ENCODE measurements at regions not wholly inside any gene's neighbourhood (a gene's known extent, or its start where the extent isn't known, plus 50 kb on each side); places are given as distances from the start of the nearest gene placed in this dataset.

DNA sequence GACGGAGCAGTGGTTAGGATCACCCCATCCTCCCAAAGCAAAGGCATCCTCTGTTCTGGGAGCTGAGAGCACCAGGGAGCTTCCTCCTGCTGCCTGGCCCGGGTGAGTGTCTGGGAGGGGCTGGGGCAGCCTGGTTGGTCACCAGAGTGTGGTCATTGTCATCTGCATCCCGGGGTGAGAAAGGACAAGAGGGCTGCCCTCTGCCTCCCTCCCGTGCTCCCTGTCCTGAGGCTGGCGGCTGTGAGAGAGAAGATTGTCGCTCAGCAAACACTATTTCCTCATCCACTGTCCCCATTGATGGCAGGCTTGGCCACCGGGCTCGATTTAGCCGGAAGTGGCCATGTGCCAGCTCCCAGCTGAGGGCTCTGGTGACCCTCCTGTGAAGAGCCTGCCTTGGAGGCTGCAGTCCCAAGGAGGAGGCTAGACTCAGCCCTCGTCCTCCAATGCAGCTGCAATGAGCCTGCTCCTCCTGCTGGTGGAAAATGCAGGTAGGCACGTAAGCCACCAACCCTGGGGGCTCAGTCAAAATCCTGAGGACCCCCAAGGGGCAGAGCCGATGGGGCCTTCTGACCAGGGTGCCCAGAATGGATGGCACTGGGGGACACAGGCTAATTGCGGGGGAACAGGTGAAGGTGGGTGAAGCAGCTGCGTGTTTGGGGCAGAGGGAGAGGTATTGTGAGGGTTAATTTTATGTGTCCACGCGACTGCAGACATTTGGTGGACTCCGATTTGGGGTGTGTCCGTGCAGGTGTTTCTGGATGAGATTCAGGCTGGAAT is 155.7 kb downstream of the KIF26A start:
- Histone ChIP-seq H3K36me3 (ENCODE audit: control insufficient read depth, insufficient read depth, low read length) (no peaks in the 10 kb centered on the region), H3K9me3 (ENCODE audit: control insufficient read depth, insufficient read depth, low read length) (no peaks in the 10 kb centered on the region), H3K27me3 (ENCODE audit: control insufficient read depth, insufficient read depth, low read length) (no peaks in the 10 kb centered on the region), H3K27ac (ENCODE audit: low read length) (no peak overlapping the region), H3K4me3 (ENCODE audit: low read length) (no peak overlapping the region), H3K4me1 (ENCODE audit: control insufficient read depth, insufficient read depth, low read length) (no peaks in the 10 kb centered on the region)
- ATAC-seq (no peak), DNase-seq (no peak)
- Mint-ChIP-seq H3K9me3 (no peaks in the 10 kb centered on the region), H3K4me1 (no peaks in the 10 kb centered on the region), H3K27ac (no peak overlapping the region), H3K36me3 (no peaks in the 10 kb centered on the region), H3K27me3 (ENCODE audit: low read depth in 2 of 2) (no peaks in the 10 kb centered on the region), H3K4me3 (no peak overlapping the region)
- intact Hi-C loops (cut with micrococcal nuclease): no loop called here
- TF ChIP-seq, protein P1, sequence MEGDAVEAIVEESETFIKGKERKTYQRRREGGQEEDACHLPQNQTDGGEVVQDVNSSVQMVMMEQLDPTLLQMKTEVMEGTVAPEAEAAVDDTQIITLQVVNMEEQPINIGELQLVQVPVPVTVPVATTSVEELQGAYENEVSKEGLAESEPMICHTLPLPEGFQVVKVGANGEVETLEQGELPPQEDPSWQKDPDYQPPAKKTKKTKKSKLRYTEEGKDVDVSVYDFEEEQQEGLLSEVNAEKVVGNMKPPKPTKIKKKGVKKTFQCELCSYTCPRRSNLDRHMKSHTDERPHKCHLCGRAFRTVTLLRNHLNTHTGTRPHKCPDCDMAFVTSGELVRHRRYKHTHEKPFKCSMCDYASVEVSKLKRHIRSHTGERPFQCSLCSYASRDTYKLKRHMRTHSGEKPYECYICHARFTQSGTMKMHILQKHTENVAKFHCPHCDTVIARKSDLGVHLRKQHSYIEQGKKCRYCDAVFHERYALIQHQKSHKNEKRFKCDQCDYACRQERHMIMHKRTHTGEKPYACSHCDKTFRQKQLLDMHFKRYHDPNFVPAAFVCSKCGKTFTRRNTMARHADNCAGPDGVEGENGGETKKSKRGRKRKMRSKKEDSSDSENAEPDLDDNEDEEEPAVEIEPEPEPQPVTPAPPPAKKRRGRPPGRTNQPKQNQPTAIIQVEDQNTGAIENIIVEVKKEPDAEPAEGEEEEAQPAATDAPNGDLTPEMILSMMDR (IDR thresholded peaks at IDR 0.05): no peak
- 78% methylated on average over 18 of the region's 18 CpGs for WGBS (ENCODE audit: insufficient coverage)

DNA sequence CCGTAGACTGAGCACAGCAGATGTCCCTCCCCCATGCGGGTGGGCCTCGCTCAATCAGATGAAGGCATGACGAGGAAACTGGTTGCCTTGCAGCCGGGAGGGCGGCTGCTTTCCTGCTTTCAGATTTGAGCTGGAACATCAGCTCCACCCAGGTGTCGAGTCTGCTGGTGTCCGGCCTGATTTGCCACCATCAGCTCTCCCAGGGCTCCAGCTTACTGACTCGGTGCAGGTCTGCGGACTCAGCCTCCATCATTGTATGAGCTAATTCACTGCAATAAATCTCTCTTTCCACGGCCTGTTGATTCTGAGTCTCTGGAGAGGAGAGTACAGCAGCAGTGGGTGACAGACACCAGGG is 156.2 kb downstream of the KIF26A start:
- H3K4me3 ChIP-seq (ENCODE audit: low read length): no peak overlapping the region
- no peaks in the 10 kb centered on the region for H3K4me1 Mint-ChIP-seq
- no peaks in the 10 kb centered on the region for H3K27me3 Mint-ChIP-seq (ENCODE audit: low read depth in 2 of 2)
- no peak overlapping the region for H3K27ac Mint-ChIP-seq
- no peaks in the 10 kb centered on the region for H3K9me3 Mint-ChIP-seq
- WGBS (ENCODE audit: insufficient coverage): 79% methylated on average over 11 of the region's 11 CpGs
- DNase-seq (no peak), ATAC-seq (no peak)
- TF ChIP-seq, protein P1 (IDR thresholded peaks at IDR 0.05): no peak
- intact Hi-C loops (cut with micrococcal nuclease): no loop called here
- no peak overlapping the region for H3K27ac ChIP-seq (ENCODE audit: low read length)
- H3K4me1 ChIP-seq (ENCODE audit: control insufficient read depth, insufficient read depth, low read length): no peaks in the 10 kb centered on the region
- H3K4me3 Mint-ChIP-seq: no peak overlapping the region
- no peaks in the 10 kb centered on the region for H3K9me3 ChIP-seq (ENCODE audit: control insufficient read depth, insufficient read depth, low read length)
- no peaks in the 10 kb centered on the region for H3K27me3 ChIP-seq (ENCODE audit: control insufficient read depth, insufficient read depth, low read length)
- H3K36me3 ChIP-seq (ENCODE audit: control insufficient read depth, insufficient read depth, low read length): no peaks in the 10 kb centered on the region
- no peaks in the 10 kb centered on the region for H3K36me3 Mint-ChIP-seq

DNA sequence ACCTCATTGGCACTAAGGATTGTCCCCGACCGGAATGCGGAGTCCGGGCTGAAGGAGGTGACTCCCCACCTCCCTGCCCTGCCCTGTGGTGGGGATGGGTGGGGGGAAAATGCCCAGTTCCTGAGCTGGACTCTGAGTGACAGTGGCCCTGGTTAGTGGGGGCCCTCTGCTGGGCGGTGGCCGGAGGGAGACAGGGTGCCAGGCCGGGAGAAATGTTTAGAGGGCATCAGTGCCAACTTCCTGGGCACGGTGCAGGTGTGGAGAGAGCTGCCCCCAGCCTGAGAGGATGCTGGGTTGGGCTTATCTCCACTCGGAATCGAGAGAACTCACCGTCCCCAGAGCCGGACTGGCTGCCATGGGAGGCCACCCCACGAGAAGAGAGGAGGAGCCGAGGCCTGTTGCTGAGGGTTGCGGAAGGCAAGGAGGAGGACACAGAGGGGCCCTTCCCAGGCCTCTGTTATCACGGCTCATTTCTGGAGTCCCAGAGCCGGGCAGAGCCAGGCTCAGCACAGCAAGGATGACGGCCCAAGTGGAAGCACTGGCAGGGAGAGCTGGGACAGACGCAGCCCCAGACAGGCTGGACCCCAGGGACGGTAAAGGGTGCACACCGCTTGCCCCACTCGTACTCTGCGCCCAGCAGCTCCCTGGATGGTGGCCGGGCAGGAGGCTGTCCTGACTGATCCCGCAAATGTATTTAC is 156.7 kb downstream of the KIF26A start:
- Histone ChIP-seq H3K27ac (ENCODE audit: low read length) (no peak overlapping the region), H3K27me3 (ENCODE audit: control insufficient read depth, insufficient read depth, low read length) (no peaks in the 10 kb centered on the region), H3K4me1 (ENCODE audit: control insufficient read depth, insufficient read depth, low read length) (no peaks in the 10 kb centered on the region), H3K36me3 (ENCODE audit: control insufficient read depth, insufficient read depth, low read length) (no peaks in the 10 kb centered on the region), H3K9me3 (ENCODE audit: control insufficient read depth, insufficient read depth, low read length) (no peaks in the 10 kb centered on the region), H3K4me3 (ENCODE audit: low read length) (no peak overlapping the region)
- Mint-ChIP-seq H3K36me3 (no peaks in the 10 kb centered on the region), H3K27me3 (ENCODE audit: low read depth in 2 of 2) (no peaks in the 10 kb centered on the region), H3K27ac (no peak overlapping the region), H3K4me1 (no peaks in the 10 kb centered on the region), H3K9me3 (no peaks in the 10 kb centered on the region), H3K4me3 (no peak overlapping the region)
- intact Hi-C loops (cut with micrococcal nuclease): no loop called here
- TF ChIP-seq, protein P1 (IDR thresholded peaks at IDR 0.05): no peak
- WGBS (ENCODE audit: insufficient coverage): 83% methylated on average over 25 of the region's 25 CpGs
- no peak for ATAC-seq
- no peak for DNase-seq
